HK-2 (cell line): ENCODE measurements at regions not wholly inside any gene's neighbourhood (a gene's known extent, or its start where the extent isn't known, plus 50 kb on each side); places are given as distances from the start of the nearest gene placed in this dataset.
"Not testable (repeated sequence)": the region's sequence is repeated elsewhere in the genome, so short reads cannot be mapped to it uniquely, and the experiment has no call there.

ENCODE experiments used
- DNase-seq: peaks from one replicate; pipeline ENCODE4 v3.0.0-alpha.2; 2018; ENCODE audit not compliant: unreplicated experiment

DNA sequence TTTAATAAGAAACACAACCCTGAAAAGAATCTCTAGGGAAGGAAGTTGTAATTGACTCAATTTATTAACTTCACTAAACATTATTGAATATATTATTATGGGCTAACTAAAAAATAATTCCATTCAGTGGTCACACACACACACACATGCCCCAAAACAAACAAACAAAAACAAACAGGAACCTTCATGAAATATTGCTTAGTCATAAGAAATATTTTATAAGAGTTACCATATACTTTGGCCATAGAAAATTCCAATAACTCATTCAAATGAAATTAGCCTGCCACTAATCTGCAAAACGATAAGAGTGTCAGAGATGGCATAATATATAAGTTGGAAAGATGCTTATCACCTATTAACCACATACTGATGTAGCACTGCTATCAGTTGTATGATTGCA is 268.4 kb upstream of the AMIGO2 start:
- DNase-seq: no peak

DNA sequence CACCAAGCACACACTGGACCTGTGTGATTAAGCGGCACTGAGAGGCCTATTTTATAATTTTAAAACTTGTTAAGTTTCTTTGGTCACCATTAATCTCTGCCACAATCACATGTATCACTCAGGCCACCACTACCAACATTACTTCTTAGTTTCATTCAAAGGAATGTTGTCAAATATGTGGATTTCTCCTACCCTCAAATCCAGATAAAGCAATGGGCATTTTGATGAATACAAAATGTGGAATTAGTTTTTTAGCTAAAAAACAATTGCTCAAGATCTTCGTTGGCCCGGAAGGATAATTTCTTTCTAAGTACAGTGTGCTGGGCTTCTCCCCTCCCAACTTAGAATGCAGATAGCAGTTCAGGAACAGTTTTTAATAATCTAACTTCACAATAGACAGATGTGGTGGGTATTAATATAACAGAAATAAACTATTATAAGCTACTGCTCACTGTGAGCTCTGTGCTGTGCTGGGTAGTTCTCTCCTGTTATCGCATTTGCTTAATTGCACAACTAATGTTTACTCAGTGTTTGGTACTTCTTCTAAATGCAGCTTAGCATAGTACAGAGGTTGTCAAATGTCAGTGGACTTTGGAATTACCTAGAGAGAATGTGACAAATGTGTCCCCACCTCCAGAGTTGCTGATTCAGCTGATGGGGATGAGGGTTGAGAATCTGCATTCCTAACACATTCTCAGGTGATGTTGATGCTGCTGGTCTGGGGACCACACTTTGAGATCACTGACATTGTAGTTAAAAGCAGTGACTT is 266.7 kb upstream of the AMIGO2 start:
- DNase-seq: no peak

DNA sequence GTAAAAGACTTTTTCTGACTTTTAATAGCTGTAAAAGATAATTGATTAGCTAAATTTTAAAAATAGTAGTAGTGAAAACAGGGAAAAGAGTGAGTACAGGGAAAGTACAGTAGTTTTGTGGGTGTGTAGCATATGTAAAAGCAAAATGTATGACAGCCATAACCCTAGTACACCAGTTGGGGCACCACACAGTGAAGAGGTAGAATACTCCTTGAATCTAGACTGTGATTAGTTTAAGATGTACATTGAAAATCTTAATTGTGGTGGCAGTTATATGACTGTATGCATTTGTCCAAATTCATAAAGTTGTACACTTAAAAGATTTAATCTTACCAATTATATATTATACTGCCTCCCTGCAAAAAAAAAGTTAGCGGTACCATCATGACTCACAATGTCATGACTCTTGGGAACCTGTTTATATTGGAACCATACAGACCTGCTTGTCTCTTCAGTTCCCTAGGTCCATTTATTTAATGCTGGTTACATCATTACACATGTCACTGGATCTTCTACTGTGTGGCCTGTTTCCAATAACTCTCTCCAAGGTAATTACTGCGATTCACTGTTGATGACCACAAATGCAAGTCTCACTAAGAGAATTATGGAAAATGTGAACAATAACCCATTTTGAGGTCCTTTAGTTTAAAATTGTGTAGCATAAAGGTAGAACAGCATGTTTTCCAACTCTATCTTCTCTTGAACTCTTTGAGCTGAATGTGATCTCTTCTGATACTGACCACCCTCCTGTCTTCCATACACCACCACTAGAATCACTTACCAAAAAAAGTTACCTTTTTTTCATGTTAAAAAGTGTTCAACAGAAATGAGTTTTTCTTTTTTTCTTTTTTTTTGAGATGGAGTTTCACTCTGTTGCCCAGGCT is 264.2 kb upstream of the AMIGO2 start:
- DNase-seq: no peak

DNA sequence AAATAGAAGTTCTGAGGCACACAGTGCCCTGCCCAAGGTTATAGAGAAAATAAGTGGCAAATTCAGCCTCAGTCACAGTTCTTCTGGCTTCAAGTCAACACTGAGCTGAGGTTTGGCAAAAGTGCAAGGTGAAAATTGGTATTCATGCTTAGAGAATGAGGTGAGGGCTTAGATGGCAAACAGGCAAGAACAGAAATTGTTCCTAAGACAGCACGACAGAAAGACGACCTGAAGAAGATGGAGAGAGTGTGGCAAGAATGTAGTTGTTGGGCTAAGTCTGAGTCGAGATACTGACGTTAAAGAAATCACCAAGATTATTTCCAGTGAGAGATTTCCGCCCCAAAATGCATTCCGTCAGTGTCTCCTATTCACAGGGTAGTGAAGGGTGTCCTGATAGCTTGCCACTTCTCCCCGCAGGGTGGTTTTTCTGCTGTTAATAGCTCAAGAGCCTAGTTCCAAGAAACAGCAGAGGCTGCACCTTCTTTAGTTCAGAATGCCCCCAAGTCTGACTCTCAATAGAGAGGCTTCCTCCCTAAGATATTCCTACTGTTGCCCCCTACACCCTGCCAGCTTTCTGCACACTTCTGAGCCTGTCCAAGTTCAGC is 260.8 kb upstream of the AMIGO2 start:
- DNase-seq: no peak

DNA sequence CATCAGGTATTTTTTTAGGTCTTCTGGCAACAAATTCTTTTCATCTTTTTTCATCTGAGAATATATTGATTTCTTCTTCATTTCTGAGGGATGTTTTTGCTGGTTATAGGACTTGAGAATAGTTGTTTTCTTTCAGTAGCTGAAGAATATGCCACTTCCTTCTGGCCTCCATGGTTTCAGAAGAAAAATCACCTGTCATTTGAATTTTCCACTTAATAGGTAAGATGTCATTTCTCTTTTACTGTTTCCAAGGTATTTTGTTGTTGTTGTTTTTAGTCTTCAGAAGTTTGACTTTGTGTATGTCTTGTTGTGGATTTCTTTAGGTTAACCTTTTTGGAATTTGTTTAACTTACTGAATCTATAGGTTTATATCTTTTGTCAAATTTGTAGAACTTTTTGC is 257.8 kb upstream of the AMIGO2 start:
- no peak for DNase-seq

DNA sequence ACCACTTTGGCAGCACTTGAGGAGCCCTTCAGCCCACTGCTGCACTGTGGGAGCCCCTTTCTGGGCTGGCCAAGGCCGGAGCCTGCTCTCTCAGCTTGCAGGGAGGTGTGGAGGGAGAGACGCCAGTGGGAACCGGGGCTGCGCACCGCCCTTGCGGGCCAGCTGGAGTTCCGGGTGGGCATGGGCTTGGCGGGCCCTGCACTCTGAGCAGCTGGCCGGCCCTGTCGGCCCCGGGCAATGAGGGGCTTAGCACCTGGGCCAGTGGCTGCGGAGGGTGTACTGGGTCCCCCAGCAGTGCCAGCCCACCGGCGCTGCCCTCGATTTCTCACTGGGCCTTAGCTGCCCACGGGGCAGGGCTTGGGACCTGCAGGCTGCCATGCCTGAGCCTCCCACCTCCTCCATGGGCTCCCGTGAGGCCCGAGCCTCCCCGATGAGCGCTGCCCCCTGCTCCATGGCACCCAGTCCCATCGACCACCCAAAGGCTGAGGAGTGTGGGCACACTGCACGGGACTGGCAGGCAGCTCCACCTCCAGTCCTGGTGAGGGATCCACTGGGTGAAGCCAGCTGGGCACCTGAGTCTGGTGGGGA is 253.6 kb upstream of the AMIGO2 start:
- DNase-seq: not testable (repeated sequence)

DNA sequence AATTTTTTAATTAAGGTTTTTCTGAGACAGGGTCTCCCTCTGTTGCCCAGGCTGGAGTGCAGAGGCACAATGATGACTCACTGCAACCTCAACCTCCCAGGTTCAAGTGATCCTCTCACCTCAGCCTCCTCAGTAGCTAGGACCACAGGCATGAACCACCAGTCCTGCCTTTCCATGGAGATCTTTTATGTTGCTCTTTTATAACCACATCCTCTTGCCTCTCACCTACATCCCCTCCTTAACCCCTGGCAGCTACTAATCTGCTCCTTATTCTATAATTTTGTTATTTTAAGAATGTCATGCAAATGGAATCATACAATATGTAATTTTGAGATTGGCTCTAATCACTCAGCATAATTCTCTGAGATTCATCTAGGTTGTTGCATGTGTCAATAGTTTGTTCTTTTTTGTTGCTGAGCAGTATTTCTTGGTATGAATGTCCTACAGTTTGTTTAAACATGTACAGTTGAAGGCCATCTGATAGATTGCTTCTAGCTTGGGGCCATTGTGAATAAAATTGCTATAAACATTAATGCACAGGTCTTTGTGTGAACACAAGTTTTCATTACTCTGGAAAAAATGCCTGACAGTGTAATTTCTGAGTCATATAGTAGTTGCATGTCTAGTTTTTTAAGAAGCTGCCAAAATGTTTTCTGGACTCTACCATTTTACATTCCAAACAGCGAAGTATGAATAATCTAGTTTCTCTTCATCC is 249.2 kb upstream of the AMIGO2 start:
- no peak for DNase-seq

DNA sequence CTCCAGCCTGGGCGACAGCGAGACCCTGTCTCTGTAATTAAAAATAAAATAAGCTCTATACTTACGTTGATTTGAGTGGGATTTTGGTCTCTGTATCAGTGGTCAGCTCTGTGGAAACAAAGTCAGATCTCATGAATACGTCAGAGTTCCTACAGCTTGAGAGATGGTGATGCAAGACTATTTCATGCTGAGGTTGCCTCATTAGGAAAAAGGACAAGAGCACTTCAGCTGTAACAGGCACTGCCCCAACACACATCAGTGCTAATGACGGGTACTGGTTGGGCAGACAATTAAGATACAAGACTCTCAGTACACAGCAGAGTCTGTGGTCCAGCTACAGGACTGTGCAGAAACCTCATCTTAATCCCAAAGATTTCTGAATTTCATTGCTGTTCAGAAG is 246.4 kb upstream of the AMIGO2 start:
- DNase-seq: no peak

DNA sequence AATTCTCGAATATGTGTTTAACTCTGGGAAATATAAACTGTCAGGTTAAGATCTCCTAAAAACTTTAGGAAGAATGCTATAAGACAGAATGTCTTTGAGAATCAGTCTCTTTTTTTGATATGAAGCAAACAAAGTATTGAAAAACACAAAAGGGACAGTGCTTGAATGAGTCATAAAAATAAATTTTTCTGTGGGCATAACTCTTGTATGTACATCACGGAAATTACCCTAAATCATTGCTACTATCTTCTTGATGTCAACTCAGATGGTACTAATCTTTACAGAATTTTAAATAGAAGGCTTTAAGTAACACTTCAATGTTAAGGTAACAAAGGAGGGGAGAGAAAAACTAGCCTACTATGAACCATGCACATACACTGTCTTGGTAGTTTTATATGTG is 244.0 kb upstream of the AMIGO2 start:
- no peak for DNase-seq

DNA sequence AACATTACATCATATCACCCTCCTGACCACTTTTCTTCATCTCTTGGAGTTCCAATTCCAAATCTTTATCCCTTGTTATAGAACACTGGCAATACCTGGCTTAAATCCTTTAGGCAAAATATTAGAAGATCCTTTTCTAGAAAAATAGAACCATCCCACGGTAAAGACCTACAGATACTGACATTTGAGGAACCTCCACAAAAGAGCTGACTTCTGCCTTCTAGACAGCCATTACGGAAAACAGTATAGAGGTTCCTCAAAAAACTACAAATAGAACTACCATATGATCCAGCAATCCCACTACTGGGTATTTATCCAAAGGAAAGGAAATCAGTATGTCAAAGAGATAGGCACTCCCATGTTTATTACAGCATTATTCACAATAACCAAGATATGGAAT is 241.7 kb upstream of the AMIGO2 start:
- DNase-seq: no peak

DNA sequence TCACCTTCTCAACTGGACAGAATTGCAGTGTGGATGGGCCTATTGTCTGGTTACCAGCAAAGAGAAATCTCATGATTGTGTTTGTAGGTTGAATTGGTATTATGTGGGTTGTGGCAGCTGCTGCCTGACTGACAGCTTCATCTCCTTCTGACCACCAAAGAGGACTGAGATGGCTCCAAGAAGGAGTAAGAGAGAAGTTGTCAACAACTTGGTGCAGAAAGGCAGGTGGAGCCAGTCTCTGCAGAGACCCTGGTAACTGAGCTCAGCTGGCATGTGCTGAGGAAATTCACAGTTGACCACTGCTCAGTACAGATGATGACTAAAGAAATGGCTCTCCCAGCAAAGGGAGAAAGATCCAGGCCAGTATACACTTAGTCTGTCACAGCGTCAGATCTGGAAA is 240.0 kb upstream of the AMIGO2 start:
- no peak for DNase-seq

DNA sequence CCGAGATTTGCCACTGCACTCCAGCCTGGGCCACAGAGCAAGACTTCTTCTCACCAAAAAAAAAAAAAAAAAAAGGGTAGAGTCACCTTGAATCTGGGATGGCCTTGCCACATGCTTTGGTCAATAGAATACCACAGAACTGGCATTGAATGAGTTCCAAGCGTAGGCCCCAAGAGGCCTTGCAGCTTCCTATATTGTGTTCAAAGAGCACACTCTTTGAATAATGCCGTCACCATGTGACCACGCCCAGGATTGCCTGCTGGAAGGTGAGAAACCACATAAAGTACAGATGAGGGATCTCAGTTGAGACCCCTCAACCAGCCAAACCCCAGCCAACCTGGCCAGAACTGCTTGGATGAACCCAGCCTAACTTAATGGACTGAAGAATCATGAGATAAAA is 239.2 kb upstream of the AMIGO2 start:
- no peak for DNase-seq

DNA sequence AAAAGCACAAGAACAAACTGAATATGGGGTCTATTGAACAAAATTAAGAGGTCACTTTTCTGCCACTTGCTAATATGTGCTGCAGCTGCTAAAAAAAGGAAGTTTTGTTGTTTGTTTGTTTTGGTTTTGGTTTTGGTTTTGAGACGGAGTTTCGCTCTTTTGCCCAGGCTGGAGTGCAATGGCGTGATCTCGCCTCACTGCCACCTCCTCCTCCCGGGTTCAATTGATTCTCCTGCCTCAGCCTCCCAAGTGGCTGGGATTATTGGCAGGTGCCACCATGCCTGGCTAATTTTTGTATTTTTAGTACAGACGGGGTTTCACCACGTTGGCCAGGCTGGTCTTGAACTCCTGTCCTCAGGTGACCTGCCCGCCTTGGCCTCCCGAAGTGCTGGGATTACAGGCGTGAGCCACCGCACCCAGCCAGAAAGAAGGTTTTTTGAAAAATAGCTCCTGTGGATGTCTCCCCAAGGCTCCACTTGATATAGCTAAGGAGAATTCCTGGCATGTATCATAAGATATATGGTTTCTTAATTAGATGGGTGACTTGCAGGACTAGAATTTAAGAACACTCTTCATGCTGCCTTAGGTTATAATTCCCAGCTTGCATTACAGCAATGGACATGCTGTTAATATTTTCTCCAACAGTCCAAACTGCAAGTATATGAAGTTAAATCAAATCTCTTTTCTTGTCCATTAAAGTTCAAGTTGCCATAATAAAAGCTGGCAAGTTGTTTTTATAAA is 237.6 kb upstream of the AMIGO2 start:
- no peak for DNase-seq

DNA sequence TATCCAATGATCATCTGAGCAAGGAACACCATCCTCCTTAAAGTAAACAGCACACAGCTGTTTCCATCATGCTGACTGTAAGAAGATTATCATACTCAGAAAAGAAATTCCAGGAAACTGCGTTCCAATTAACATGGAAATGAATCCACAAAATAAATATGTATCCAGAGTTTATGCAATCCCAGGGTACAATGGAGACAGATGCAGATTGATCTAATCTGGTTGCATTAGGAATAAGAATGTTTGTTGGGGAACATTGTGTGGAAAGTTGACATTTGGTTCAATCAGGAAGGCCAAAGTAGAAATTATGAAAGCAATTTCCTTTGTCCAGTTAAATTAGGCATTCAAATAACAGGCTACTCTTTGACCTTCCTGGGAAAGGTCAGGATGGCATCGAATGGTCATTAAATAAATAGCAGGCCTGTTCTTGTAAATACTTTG is 236.9 kb upstream of the AMIGO2 start:
- DNase-seq: no peak

DNA sequence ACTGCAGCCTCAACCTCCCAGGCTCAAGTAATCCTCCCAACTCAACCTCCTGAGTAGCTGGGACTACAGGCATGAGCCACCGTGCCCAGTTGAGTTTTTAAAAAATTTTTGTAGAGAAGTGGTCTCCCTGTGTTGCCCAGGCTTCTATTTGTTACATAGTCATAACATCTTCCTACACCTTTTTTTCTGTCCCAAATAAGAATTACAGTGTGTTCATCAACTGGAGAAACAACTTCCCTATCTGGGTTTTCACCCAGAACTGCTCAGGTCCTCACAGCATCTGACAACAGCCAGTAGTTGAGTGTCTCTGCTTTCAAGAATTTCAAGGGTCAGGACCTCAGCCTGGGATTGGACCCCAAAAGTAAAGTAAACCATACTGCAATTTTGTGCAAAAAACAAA is 235.2 kb upstream of the AMIGO2 start:
- DNase-seq: no peak

DNA sequence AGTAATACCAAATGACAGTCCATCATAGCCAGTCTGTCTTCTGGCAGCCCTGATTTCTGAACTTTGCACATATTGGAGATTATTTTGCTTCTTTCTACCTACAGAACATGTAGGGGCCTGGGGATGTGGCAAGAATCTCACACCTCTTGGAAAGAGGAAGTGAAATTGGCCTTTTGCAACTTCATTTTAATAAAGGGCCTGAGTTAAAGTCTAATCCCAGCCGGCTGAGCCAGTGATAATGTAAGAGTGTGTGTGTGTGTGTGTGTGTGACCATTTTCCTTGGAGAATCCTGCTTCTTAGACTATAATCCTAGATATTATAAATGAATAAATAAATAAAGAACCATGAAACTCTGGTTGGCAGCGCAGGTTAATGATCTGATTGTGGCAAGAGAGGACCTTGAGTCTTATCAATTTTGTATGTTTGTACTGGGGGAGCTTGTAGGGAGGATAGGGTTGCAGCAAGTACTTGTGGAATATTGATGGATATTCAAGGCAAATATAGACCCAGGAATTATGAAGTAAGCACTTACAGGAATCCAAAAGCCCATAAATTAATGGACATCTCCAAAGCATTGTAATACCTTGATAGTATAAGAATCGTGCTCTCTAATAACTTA is 233.2 kb upstream of the AMIGO2 start:
- DNase-seq: peak; percentile 18

DNA sequence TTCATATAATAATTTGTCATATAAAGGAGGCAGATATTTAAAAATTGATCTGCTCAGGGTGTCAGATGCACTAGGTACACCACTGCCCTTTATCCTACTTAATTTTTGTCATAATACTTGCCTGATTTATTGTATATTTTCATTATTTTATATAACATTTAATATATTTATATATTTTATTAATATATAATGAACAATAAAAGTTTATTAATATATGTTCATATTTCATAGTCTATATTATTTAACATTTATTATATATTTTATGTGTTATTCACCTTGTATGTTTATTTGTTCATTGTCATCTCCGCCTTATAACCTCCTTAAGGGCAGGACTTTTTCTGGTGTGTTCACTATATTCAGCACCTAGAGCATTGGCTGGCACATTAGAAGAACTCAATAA is 232.4 kb upstream of the AMIGO2 start:
- DNase-seq: no peak

DNA sequence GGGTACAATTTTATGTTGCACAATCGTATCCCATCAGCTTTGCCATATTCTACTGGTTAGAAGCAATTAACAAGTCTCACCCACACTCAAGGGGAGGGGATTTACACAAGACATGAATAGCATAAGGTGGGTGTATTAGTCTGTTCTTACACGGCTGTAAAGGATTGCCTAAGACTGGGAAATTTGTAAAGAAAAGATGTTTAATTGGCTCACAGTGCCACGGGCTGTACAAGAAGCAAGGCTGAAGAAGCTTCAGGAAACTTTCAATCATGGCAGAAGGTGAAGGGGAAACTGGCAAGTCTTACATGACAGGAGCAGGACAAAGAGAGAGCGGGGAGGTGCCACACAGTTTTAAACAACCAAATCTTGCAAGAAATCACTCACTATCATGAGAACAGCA is 231.8 kb upstream of the AMIGO2 start:
- DNase-seq: no peak

DNA sequence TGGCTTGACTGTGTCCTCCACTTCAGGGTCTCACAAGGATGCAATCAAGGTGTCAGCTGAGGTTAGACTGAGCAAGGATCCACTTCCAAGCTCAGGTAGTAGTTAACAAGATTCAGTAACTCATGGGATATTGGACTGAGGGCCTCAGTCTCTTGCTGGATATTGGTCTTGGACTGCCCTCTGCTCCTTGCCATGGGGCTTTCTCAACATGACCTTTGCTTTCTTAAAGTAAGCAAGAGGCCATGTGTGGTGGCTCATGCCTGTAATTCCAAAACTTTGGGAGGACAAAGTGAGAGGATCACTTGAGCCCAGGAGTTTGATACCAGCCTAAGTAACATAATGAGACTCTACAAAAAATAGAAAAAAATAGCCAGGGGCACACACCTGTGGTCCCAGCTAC is 231.3 kb upstream of the AMIGO2 start:
- DNase-seq: no peak

DNA sequence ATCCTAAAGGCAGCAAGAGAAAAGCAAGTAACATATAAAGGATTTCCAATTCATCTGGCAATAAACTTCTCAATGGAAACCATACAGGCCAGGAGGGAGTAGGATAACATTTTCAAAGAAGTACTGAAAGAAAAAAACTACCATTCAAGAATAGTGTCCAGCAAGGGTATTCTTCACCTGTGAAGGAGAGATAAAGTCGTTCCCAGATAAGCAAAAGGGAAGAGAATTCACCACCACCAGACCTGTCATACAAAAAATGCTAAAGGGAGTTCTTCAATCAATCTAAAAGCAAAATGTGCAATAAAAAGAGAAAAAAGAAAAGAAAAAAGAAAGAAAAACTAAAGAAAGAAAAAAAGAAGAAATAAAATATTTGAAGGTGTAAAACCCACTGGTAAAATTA is 228.9 kb upstream of the AMIGO2 start:
- no peak for DNase-seq
